ENCODE measurements at regions not wholly inside any gene's neighbourhood (a gene's known extent, or its start where the extent isn't known, plus 50 kb on each side); places are given as distances from the start of the nearest gene placed in this dataset.

DNA sequence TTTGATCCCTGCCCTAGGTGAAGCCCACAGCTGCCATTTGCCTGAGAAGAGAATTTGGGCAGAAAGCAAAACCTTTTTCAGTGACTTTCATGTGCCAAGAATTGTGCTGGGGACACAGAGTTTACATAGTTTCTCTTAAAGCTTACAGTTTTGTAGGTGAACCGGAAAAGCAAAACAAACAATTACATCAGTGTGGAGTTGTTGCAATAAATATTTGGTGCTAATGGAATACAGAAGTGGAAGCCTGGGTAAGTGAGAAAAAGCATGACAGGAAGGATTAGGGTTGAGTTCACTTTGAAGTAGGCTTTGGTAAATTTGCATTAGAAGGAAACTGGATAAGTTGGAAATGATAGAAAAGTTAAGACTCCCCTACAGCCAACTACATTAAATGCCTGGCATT is 82.7 kb downstream of the RASSF10 start:
- ChIA-PET CTCF (ENCODE audit: partially characterized antibody) (interaction anchor here (1.4 to 1.5 kb wide), 2 partner anchors 20 to 54 kb away, joined by 3 read pairs; no protein-coding TSS in a partner anchor), POLR2A (ENCODE audit: partially characterized antibody) (no interaction called here)
- Histone ChIP-seq H4K20me1 (replicated peaks in 1 of 2; ENCODE audit: control insufficient read depth in 1 of 2, insufficient read depth in 2 of 2, low read length in 2 of 2) (no peaks in the 10 kb centered on the region), H3K27me3 (replicated peaks in 1 of 4; ENCODE audit: control insufficient read depth in 3 of 4, extremely low read depth in 1 of 4, insufficient read depth in 3 of 4, low read length in 3 of 4) (no peaks in the 10 kb centered on the region), H3K79me1 (ENCODE audit: low read depth, low read length) (no peaks in the 10 kb centered on the region), H4K5ac (ENCODE audit: insufficient read length, low read depth, low read length) (no peak overlapping the region), H4K91ac (replicated peaks; ENCODE audit: insufficient read length, low read length) (no peak overlapping the region), H3K4me1 (replicated peaks in 1 of 4; ENCODE audit: control insufficient read depth in 3 of 4, insufficient read depth in 4 of 4, low read length in 3 of 4) (no peaks in the 10 kb centered on the region), H3K4me3 (ENCODE audit: extremely low read depth in 1 of 4, insufficient read depth in 2 of 4, low read depth in 3 of 4, low read length in 4 of 4) (no peak overlapping the region), H3K9me3 (ENCODE audit: insufficient read depth in 2 of 2, low read depth in 1 of 2, low read length in 1 of 2) (no peaks in the 10 kb centered on the region; a peak in 1 of 4 replicates), H2BK12ac (ENCODE audit: low read depth, low read length) (no peak overlapping the region), H4K8ac (ENCODE audit: extremely low read depth, insufficient read depth, low read length) (no peak overlapping the region), H3K4ac (replicated peaks; ENCODE audit: insufficient read length, low read depth, low read length) (no peak overlapping the region), H2BK20ac (ENCODE audit: low read length) (no peak overlapping the region), H2BK15ac (ENCODE audit: low read length) (no peak overlapping the region), H3K23me2 (ENCODE audit: low read depth, low read length) (no peaks in the 10 kb centered on the region), H3K4me2 (ENCODE audit: insufficient read depth in 1 of 2, low read depth in 2 of 2, low read length in 2 of 2) (no peak overlapping the region), H3K27ac (ENCODE audit: low read depth, low read length) (no peak overlapping the region), H2BK120ac (replicated peaks; ENCODE audit: low read depth, low read length) (no peak overlapping the region), H3K9ac (replicated peaks in 1 of 4; ENCODE audit: extremely low read depth in 1 of 4, low read depth in 3 of 4, low read length in 3 of 4) (no peak overlapping the region), H2AFZ (ENCODE audit: low read length) (no peak overlapping the region), H2BK5ac (ENCODE audit: low read depth, low read length) (no peak overlapping the region), H3K56ac (replicated peaks; ENCODE audit: insufficient read length, low read depth, low read length) (no peak overlapping the region), H3K23ac (ENCODE audit: insufficient read length) (no peak overlapping the region), H3K36me3 (ENCODE audit: control insufficient read depth in 2 of 4, insufficient read depth in 4 of 4, low read length in 3 of 4) (no peaks in the 10 kb centered on the region), H3K18ac (ENCODE audit: extremely low read depth, low read length) (no peak overlapping the region), H3K14ac (ENCODE audit: insufficient read length) (no peak overlapping the region), H3K79me2 (ENCODE audit: control insufficient read depth in 1 of 2, insufficient read depth in 2 of 2, low read length in 2 of 2) (no peaks in the 10 kb centered on the region), H2AK5ac (ENCODE audit: low read depth, low read length) (no peak overlapping the region)
- TF ChIP-seq SIRT6 (IDR thresholded peaks at IDR 0.05; ENCODE audit: low read length) = no peak
- no peak for TF ChIP-seq RBBP5 (IDR thresholded peaks at IDR 0.05; ENCODE audit: borderline replicate concordance, low read depth, low read length)
- no peak for TF ChIP-seq TEAD4 (IDR thresholded peaks at IDR 0.05; ENCODE audit: low read depth, low read length)
- TF ChIP-seq POU5F1 (IDR thresholded peaks at IDR 0.05; ENCODE audit: low read depth, low read length) = no peak
- TF ChIP-seq PHF8 (conservative IDR thresholded peaks at IDR 0.05; ENCODE audit: low read depth, low read length) = no peak
- TF ChIP-seq RNF2 (IDR thresholded peaks at IDR 0.05; ENCODE audit: borderline replicate concordance, low read depth, low read length, missing control alignments, poor library complexity, severe bottlenecking) = no peak
- no peak for TF ChIP-seq BCL11A (IDR thresholded peaks at IDR 0.05; ENCODE audit: low read depth in 2 of 2, low read length in 2 of 2)
- no peak for TF ChIP-seq ZNF274 (IDR thresholded peaks at IDR 0.05; ENCODE audit: borderline replicate concordance, extremely low read depth, low read length)
- TF ChIP-seq SIN3A (conservative IDR thresholded peaks at IDR 0.05 in 1 of 2, IDR thresholded peaks at IDR 0.05 in 1 of 2; ENCODE audit: low read depth in 1 of 2, low read length in 2 of 2) = no peak
- no peak for TF ChIP-seq SIX5 (IDR thresholded peaks at IDR 0.05; ENCODE audit: low read depth, low read length)
- TF ChIP-seq EZH2 (IDR thresholded peaks at IDR 0.05; ENCODE audit: low read depth, low read length, severe bottlenecking) = no peak
- no peak for TF ChIP-seq MAFK (IDR thresholded peaks at IDR 0.05; ENCODE audit: low read depth, low read length)
- TF ChIP-seq SP4 (IDR thresholded peaks at IDR 0.05; ENCODE audit: low read length) = no peak
- TF ChIP-seq TCF12 (IDR thresholded peaks at IDR 0.05; ENCODE audit: low read depth, low read length) = no peak
- no peak for FAIRE-seq
- 82% methylated on average over 1 of the region's 1 CpG; no CpG with 5 or more reads in 1 of the 2 experiments for WGBS, 2 experiments (ENCODE audit: extremely low coverage in 1 of 2, insufficient coverage in 1 of 2, insufficient read length in 1 of 2, insufficient replicate concordance in 2 of 2, low coverage in 1 of 2, low lambda C conversion rate in 2 of 2, missing lambda C conversion rate in 1 of 2)
- no peak for DNase-seq (ENCODE audit: low read depth in 1 of 2, low spot score in 2 of 2)
